Ishikawa (cell line): ENCODE measurements at regions not wholly inside any gene's neighbourhood (a gene's known extent, or its start where the extent isn't known, plus 50 kb on each side); places are given as distances from the start of the nearest gene placed in this dataset.

Experiments used
- CEBPB ChIP-seq: IDR thresholded peaks from 2 replicates; pipeline ENCODE4 v1.6.1; 2012
- CREB1 ChIP-seq: IDR thresholded peaks from 2 replicates; pipeline ENCODE4 v1.6.1; 2012; ENCODE audit warnings: low read depth
- EGR1 ChIP-seq: IDR thresholded peaks from 2 replicates; pipeline ENCODE4 v1.6.1; 2012
- EP300 ChIP-seq: IDR thresholded peaks from 2 replicates; pipeline ENCODE4 v1.6.1; 2012; ENCODE audit warnings: borderline replicate concordance
- FOXM1 ChIP-seq: IDR thresholded peaks from 2 replicates; pipeline ENCODE4 v1.6.1; 2012; ENCODE audit warnings: low read depth, borderline replicate concordance
- NFIC ChIP-seq: IDR thresholded peaks from 2 replicates; pipeline ENCODE4 v1.6.1; 2012
- RAD21 ChIP-seq: IDR thresholded peaks from 2 replicates; pipeline ENCODE4 v1.6.1; 2012; ENCODE audit warnings: low read depth
- TAF1 ChIP-seq: IDR thresholded peaks from 2 replicates; pipeline ENCODE4 v1.6.1; 2012; ENCODE audit warnings: low read depth, mild to moderate bottlenecking
- TCF12 ChIP-seq: IDR thresholded peaks from 2 replicates; pipeline ENCODE4 v1.6.1; 2012; ENCODE audit warnings: low read depth
- YY1 ChIP-seq: IDR thresholded peaks from 2 replicates; pipeline ENCODE4 v1.6.1; 2012; ENCODE audit warnings: low read depth
- ZBTB7A ChIP-seq: IDR thresholded peaks from 2 replicates; pipeline ENCODE4 v1.6.1; 2012; ENCODE audit warnings: low read depth
- TF ChIP-seq, protein P1 (sequence below): IDR thresholded peaks from 2 replicates; pipeline ENCODE4 v1.6.1; 2012
- TF ChIP-seq, protein P2 (sequence below): IDR thresholded peaks from 2 replicates; pipeline ENCODE4 v1.6.1; 2012
- TF ChIP-seq, protein P3 (sequence below): IDR thresholded peaks from 2 replicates; pipeline ENCODE4 v1.6.1; 2012; ENCODE audit warnings: low read depth, mild to moderate bottlenecking

- no peak for TF ChIP-seq CEBPB
- no peak for TF ChIP-seq EP300
- TF ChIP-seq, protein P1, sequence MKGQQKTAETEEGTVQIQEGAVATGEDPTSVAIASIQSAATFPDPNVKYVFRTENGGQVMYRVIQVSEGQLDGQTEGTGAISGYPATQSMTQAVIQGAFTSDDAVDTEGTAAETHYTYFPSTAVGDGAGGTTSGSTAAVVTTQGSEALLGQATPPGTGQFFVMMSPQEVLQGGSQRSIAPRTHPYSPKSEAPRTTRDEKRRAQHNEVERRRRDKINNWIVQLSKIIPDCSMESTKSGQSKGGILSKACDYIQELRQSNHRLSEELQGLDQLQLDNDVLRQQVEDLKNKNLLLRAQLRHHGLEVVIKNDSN: no peak
- no peak for TF ChIP-seq YY1
- TF ChIP-seq TAF1: no peak
- no peak for TF ChIP-seq NFIC
- TF ChIP-seq, protein P2, sequence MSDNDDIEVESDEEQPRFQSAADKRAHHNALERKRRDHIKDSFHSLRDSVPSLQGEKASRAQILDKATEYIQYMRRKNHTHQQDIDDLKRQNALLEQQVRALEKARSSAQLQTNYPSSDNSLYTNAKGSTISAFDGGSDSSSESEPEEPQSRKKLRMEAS: no peak
- TF ChIP-seq ZBTB7A: no peak
- no peak for TF ChIP-seq FOXM1
- TF ChIP-seq EGR1: no peak
- TF ChIP-seq, protein P3, sequence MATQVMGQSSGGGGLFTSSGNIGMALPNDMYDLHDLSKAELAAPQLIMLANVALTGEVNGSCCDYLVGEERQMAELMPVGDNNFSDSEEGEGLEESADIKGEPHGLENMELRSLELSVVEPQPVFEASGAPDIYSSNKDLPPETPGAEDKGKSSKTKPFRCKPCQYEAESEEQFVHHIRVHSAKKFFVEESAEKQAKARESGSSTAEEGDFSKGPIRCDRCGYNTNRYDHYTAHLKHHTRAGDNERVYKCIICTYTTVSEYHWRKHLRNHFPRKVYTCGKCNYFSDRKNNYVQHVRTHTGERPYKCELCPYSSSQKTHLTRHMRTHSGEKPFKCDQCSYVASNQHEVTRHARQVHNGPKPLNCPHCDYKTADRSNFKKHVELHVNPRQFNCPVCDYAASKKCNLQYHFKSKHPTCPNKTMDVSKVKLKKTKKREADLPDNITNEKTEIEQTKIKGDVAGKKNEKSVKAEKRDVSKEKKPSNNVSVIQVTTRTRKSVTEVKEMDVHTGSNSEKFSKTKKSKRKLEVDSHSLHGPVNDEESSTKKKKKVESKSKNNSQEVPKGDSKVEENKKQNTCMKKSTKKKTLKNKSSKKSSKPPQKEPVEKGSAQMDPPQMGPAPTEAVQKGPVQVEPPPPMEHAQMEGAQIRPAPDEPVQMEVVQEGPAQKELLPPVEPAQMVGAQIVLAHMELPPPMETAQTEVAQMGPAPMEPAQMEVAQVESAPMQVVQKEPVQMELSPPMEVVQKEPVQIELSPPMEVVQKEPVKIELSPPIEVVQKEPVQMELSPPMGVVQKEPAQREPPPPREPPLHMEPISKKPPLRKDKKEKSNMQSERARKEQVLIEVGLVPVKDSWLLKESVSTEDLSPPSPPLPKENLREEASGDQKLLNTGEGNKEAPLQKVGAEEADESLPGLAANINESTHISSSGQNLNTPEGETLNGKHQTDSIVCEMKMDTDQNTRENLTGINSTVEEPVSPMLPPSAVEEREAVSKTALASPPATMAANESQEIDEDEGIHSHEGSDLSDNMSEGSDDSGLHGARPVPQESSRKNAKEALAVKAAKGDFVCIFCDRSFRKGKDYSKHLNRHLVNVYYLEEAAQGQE: no peak
- TF ChIP-seq TCF12: no peak
- TF ChIP-seq RAD21: no peak
- no peak for TF ChIP-seq CREB1
These were observed 140.2 kb downstream of the SEC61B start for GRCh38 chr9:99362321-99362720.
